Ureter (tissue), 1 donor: ENCODE measurements at regions not wholly inside any gene's neighbourhood (a gene's known extent, or its start where the extent isn't known, plus 50 kb on each side); places are given as distances from the start of the nearest gene placed in this dataset.
A peak's percentile ranks its signal among the peaks of the same experiment; 100 is the strongest.

Source experiments
- DNase-seq: peaks from one replicate; pipeline ENCODE4 v3.0.0-alpha.2; 2020; ENCODE audit warnings: low spot score
- donor health status: DM: yes; HTN: yes; CAD: no.

GRCh38 chr5:133687212-133688061, 75.1 kb upstream of the FSTL4 start:
- DNase-seq = no peak

- DNase-seq = no peak
Measured at GRCh38 chr5:133686566-133686965, 74.2 kb upstream of the FSTL4 start.

- no peak for DNase-seq
Measured at GRCh38 chr5:133685402-133686018, 73.2 kb upstream of the FSTL4 start.

GRCh38 chr5:133683646-133684596, 71.6 kb upstream of the FSTL4 start:
- no peak for DNase-seq

GRCh38 chr5:133682451-133682850, 70.1 kb upstream of the FSTL4 start:
- no peak for DNase-seq

GRCh38 chr5:133681896-133682295, 69.6 kb upstream of the FSTL4 start:
- no peak for DNase-seq

- no peak for DNase-seq
Measured at GRCh38 chr5:133680830-133681565, 68.7 kb upstream of the FSTL4 start.

- DNase-seq = no peak
Measured at GRCh38 chr5:133679534-133679933, 67.2 kb upstream of the FSTL4 start.

- peak; percentile 17 for DNase-seq
Measured at GRCh38 chr5:133675376-133676154, 63.2 kb upstream of the FSTL4 start.

GRCh38 chr5:133670336-133670735, 58.0 kb upstream of the FSTL4 start:
- DNase-seq = peak; percentile 27

- DNase-seq = peak; percentile 19
Measured at GRCh38 chr5:133669472-133669871, 57.1 kb upstream of the FSTL4 start.

- peak; percentile 28 for DNase-seq
Measured at GRCh38 chr5:133668458-133668857, 56.1 kb upstream of the FSTL4 start.

- peak; percentile 1 for DNase-seq
Measured at GRCh38 chr5:133667217-133667616, 54.9 kb upstream of the FSTL4 start.

- DNase-seq = peak; percentile 4
Measured at GRCh38 chr5:133665571-133665970, 53.2 kb upstream of the FSTL4 start.

- DNase-seq = peak; percentile 27
Measured at GRCh38 chr5:133664422-133664821, 52.1 kb upstream of the FSTL4 start.

GRCh38 chr5:133663397-133664054, 51.2 kb upstream of the FSTL4 start:
- DNase-seq = peak; percentile 6

GRCh38 chr5:133662578-133662977, 50.2 kb upstream of the FSTL4 start:
- DNase-seq = peak; percentile 10
